ENCODE measurements at regions not wholly inside any gene's neighbourhood (a gene's known extent, or its start where the extent isn't known, plus 50 kb on each side); places are given as distances from the start of the nearest gene placed in this dataset.

GRCh38 chr9:84447305-84447704 lies 106.7 kb upstream of the SLC28A3 start:
- TF ChIP-seq CTCF (IDR thresholded peaks at IDR 0.05; ENCODE audit: low read depth, low read length) = no peak

GRCh38 chr9:84450029-84450428 lies 109.5 kb upstream of the SLC28A3 start:
- no peak for DNase-seq (ENCODE audit: extremely low read depth, low read depth)
- TF ChIP-seq CTCF (IDR thresholded peaks at IDR 0.05; ENCODE audit: low read depth, low read length) = no peak

More at GRCh38 chr9:84447305-84447704, 106.7 kb upstream of the SLC28A3 start:
- DNase-seq (ENCODE audit: extremely low read depth, low read depth) = no peak

GRCh38 chr9:84456527-84456926 lies 116.0 kb upstream of the SLC28A3 start:
- no peak for DNase-seq (ENCODE audit: extremely low read depth, low read depth)
- no peak for TF ChIP-seq CTCF (IDR thresholded peaks at IDR 0.05; ENCODE audit: low read depth, low read length)

- no peak for DNase-seq (ENCODE audit: extremely low read depth, low read depth)
- no peak for TF ChIP-seq CTCF (IDR thresholded peaks at IDR 0.05; ENCODE audit: low read depth, low read length)
Observed at GRCh38 chr9:84460695-84461094, 120.1 kb upstream of the SLC28A3 start.

GRCh38 chr9:84463272-84463671 lies 122.7 kb upstream of the SLC28A3 start:
- TF ChIP-seq CTCF (IDR thresholded peaks at IDR 0.05; ENCODE audit: low read depth, low read length) = no peak
- no peak for DNase-seq (ENCODE audit: extremely low read depth, low read depth)

- DNase-seq (ENCODE audit: extremely low read depth, low read depth) = no peak
Observed at GRCh38 chr9:84466580-84467285, 126.2 kb upstream of the SLC28A3 start.

More at GRCh38 chr9:84466580-84467285, 126.2 kb upstream of the SLC28A3 start:
- no peak for TF ChIP-seq CTCF (IDR thresholded peaks at IDR 0.05; ENCODE audit: low read depth, low read length)
